ENCODE measurements at regions not wholly inside any gene's neighbourhood (a gene's known extent, or its start where the extent isn't known, plus 50 kb on each side); places are given as distances from the start of the nearest gene placed in this dataset.

DNA sequence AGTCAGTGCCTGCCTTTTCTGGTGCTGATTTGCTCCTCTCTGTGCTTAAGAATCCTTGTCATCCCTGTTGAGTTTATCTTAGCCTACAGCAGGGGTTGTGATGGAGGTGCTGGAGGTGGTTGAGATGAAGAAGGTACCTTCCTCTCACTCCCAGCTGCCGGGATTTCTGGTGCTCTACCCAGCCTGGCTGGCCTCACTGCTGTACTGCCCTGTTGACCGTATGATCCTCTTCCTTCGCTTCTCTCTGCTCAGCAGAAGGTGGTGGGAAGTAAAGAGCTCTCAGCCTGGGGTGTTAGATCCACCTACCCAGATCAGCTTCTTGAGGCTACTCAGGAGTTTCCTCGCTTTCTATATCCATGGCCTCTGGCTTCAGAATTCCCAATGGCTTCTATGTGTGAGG lies 101.0 kb upstream of the NXT1 start:
- no peak for DNase-seq

GRCh38 chr20:23248461-23248882 lies 102.1 kb upstream of the NXT1 start:
- DNase-seq: no peak

DNA sequence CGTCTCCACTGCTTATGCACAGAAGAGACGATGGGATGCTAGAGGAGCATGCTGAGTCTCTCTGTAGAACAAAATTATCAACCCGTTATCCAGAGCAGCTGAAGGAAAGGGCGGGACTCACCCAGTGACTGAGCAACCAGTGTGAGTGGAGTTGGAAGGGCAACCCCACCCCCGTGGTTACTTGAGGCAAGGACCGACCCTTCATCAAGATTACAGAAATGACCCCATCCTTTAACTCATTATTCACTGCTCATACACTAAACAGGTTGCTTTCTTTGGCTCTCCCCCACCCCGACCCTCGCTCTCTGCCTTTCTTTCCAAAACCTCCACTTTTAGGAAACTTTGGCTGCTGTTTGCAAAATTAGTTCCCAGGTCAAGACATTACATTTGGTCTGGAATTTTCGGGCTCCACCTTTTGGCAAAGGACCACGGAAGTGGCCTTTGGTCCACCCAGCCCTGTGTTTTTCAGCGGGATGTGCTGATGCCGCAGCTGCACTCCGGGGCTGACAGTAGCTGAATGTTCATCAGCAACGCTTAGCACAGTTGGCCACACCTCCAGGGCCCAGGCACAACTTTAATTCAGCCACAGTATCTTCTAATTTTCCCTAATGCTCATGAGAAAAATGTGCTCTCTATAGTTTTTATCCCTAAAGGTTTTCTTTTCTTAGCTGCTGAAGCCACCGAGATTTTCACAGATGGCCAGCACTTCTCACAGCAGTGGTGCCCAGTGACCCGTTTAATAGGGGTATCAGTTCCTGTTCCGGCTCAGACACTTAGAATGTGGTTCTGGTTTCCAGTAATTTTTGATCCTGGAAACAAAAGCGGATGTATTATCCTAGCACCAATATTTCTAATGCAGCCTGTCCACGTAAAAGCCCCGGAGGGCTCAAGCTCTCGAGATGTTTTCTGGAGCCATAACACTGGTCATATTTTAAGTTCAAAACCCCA lies 103.6 kb upstream of the NXT1 start:
- no peak for DNase-seq

- no peak for DNase-seq
Measured at GRCh38 chr20:23245553-23246181, 104.9 kb upstream of the NXT1 start.

GRCh38 chr20:23244916-23245552 lies 105.6 kb upstream of the NXT1 start:
- DNase-seq: no peak

DNA sequence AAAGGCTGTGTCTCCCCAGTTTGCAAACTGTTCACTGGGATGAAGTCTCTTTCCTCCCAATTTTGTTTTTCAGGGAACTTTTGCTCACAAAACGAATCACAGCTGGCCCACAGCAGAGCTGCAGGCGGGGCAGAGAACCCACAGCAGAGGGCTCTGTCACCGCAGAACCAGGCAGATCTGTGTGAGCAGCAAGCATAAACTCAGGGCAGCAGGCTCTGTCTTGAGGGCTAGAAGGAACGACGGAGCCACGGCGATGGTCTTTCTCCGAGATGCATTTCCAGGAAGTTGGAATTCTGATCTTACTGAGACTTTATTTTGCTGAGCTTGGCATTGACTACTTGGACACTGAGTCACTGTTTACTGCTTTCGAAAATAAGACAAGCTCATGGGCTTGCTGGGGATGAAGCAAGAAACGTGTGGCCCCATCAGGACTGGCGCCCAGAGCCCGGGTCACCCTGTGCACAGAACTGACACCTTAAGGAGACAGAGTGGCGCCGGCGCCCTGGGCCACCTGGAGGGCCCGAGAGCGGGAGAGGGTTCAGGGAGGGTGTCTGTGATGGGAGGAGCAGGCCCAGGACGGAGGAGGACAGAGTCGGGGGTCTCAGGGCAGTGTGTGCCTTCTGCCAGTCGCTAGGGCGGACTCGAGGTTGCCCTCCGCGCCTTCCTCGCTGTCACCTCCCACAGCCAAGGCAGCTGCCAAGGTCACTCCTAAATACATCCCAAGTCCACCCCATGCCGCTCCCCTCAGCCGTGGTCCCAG lies 106.3 kb upstream of the NXT1 start:
- no peak for DNase-seq

- no peak for DNase-seq
Measured at GRCh38 chr20:23243791-23244155, 106.8 kb upstream of the NXT1 start.

DNA sequence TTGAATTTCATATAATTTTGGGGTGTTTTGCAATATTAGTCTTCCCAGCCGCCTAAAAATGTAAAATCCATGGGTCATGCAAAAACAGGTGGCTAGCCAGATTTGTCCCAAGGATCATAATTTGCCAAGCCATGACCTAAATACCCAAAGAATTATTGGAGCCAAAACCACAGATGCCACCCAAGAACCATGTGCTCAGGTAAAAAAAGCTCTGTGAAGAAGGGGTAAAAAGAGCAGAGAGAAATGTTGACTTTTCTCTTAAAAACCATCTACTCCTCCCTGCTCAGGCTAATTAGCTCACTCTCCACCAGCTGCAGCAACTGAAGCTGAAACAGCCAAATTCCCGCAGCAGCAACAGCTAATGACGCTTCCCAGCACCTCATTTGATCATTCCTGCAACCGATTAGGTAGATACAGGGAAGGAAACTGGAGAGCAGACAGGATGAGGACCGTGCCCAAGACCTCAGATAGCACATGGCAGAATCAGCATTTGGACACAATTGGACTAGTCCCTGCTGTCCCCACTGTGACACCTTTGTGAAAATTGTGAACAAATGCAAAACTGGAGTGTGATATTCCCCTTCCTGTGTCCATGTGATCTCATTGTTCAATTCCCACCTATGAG lies 107.9 kb upstream of the NXT1 start:
- DNase-seq: peak; percentile 7

DNA sequence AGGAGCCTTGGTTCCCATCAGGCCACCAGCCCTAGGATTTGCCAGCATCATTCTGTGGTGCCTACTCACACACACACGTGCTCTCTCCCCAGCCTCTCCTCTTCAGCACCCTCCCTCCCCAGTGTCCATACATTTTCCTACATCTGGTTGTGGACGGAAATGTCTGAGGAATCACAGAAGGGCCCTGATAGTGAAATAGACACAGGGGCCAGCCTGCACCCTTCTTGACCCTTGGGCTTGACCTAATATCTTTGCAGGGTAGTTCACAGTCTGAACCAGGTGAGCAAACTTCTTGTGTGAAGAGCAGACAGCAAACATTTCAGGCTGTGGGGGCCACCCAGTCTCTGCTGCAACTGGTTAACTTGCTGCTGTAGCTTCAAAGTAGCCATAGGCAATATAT lies 108.5 kb upstream of the NXT1 start:
- no peak for DNase-seq

DNA sequence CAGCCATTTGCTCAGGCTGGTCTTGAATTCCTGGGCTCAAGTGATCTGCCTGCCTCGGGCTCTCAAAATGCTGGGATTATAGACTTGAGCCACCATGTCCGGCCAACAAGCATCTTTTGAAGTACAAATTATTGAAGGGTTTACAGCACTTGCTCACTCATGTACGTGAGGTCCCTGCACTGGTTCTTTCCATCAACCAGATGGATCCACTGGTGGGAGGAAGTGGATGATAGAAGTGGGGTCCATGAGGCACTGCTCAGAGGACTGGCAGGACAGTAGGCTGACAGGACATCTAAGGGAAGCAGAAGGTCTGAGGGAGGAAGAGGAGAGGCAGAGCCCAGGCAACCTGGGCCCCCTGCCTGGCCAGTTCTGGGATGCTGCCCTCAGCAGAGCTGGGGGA lies 109.2 kb upstream of the NXT1 start:
- DNase-seq: no peak

DNA sequence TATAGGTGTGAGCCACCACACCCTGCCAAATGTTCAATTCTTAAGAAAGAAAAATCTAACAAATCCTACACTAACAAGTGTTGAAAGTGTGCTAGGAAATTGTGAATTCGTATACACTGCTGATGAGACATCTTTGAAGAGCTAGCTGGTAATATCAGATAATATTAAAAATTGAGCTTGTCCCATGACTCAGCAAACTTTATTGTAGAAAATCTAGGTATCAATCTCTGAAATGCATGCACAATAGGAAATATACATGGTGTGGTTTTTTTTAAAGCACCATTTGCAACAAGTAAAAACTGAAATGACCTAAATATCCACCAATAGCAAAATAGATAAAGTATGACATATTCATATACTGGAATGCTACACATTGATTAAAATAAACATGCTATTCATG lies 110.1 kb upstream of the NXT1 start:
- no peak for DNase-seq

GRCh38 chr20:23237201-23237600 lies 113.4 kb upstream of the NXT1 start:
- no peak for DNase-seq

DNA sequence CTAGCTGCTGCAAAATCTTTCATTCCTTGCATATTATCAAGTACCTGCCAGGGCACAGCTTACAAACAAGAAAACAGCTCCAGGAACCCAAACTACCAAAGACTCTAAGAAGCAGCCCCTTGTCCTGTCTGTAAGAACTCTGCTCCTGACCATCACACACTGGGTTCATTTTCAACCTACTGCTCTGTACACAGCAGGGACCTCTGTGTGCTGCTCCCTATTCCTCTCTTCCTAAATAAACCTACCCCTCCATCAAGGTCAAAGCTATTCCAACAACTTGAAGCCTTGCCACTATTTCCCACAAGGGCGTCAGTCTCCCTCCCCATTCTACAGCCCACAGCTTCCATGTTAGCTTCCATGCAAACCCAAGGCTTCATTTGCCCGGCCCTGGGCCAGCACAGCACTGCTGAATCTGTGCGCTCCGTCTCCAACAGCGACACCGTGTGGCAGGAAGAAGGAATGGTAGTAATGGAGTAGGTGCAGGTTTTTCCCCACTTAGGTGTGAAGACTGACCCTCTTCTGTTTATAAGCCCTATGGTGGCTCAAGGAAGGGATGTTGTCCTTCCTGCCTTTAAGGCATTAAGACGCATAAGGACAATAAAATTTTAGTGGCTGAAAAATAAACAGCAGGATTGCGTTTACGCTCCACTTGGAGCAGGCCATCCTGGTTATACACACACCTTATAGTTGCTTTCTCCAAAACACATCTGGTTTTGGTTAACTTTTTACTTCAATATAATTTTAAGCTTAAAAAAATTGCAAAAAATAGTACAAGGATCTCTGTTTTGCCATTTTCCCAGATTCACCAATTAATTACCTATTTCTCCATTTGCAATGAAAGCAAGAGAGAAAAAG lies 115.2 kb upstream of the NXT1 start:
- peak; percentile 39 for DNase-seq

DNA sequence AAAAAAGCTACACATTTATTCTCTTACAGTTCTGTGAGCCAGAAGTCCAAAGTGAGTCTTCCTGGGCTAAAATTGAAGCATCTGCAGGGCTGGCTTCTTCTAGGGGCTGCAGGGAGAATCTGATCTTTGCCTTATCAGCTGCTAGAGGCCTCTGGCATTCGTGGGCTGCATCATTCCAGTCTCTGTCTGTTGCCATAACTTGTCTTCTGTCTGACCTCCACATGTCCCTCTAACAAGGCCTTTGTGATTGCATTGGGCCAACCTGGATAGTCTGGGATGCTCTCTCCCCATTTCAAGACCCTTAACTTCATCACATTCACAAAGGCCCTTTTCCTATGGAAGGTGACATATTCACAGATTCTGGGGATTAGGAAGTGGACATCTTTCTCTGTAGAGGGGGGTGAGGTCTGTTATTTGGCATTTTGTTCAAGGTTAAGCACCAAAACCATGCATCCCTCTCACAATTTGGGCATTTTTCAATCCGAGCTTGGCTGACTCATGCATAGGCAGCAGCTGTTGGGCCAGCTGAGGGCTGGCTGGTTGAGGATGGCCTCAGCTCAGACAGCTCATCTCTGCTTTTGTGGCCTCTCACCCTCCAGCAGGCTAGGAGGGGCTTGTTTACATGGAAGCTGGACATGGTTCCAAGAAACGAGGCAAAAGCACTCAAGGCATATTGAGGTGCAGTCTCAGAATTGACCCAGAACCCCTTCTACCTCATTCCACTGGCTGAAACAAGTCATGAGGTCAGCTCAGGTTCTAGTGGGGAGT lies 116.1 kb upstream of the NXT1 start:
- DNase-seq: no peak

- DNase-seq: no peak
Measured at GRCh38 chr20:23233341-23233740, 117.2 kb upstream of the NXT1 start.

DNA sequence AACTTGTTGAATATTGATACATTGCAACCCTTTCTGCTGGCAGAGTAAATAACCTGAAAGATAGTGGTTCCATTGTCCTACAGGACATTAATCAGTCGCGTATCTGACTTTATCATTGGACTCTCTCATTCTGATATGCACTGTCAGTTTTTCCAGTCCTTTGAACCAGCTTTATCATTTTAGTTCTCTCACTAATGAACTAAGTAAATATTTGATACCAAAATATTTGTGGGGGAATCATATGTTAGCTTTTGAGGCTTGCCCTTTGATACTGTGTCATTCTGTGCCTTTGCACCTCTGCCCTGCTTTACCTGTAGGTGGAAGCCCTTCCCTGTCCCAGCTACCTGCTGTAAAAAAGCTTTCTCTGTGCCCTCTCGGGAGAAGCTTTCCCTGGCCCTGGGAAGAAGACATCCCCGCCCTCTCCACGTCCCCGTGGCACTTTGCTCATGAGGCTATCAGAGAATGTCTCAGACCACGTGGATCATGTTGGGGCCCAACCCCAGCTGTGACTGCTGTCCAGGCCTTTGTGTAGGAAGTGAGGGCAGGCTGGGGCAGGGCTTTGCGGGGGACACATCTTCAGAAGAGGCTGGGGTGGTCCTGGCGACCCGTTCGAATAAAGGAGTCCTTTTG lies 117.8 kb upstream of the NXT1 start:
- DNase-seq: no peak

GRCh38 chr20:23232219-23232581 lies 118.4 kb upstream of the NXT1 start:
- no peak for DNase-seq

DNA sequence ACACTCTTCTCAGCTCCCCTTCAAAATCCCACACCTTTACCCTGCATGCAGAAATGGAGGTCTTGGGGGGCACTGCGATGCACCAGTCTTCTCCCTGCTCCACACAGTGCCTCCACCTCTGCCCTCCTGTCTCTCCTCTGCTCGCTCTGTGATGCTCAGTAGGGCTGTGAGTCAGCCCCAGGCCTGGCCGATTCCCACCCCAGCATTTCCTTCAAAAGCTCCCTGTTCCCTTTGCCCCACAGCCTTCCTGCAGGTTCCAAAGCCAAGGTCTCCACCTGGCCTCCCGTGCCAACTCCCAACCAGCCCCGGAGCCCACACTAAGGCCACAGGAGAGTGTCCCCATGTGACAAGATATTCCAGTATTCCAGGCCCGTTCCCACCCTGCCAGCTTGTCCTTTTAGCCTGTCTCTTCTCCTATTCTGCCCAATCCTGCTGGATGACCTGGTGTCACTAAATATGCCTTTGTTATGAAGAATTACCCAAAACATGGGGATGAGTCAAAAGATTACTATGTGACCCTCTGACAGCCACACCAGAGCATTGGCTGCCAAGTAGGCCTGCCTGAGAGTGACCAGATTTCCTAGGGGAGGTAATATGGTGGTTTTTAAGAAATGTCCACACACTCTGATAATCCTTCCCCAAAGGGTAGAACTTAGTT lies 118.9 kb upstream of the NXT1 start:
- DNase-seq: no peak

DNA sequence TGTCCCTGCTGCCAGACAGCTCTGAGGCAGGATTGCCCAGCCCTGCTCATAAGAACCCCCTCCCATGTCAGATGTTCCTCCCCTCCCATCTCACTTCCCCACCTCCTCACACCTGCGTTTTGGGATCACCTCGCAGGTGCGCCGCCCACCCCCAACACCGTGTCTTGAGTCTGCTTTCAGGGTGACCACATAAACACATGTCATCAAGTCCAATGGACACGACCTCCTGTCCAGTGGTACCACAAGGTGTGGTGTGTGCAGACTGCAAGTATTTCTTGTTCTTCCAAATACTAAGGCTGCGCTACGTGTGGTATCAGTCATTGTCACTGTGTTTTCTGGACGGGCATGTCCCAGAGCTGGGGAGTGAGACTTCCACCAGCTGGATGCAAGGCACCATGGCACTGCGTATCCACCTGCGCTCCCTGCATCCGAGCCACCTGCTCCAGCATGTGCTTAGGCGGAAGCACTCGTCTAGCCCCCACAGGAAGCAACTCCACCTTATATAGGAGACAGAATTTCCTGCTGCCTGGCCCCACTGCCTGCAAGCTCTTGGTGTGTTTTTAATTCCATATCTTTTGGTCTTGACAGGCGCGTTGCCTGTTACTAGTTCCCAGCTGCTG lies 119.7 kb upstream of the NXT1 start:
- DNase-seq: no peak

- no peak for DNase-seq
Measured at GRCh38 chr20:23229989-23230388, 120.6 kb upstream of the NXT1 start.
